Thyroid gland (tissue), 4 donors: ENCODE measurements at regions not wholly inside any gene's neighbourhood (a gene's known extent, or its start where the extent isn't known, plus 50 kb on each side); places are given as distances from the start of the nearest gene placed in this dataset.

Experiments
- DNase-seq, 2 donors: peaks; one replicate each; pipeline ENCODE4 v3.0.0-alpha.2; 2019
- H3K27ac ChIP-seq, 3 donors: fragments of 200-600 bp; sonication (generic); 1 replicate in 2 of 3; 2 replicates in 1 of 3; pipeline ENCODE4 v1.5.1; 2016 to 2019; ENCODE audit warnings: mild to moderate bottlenecking in 1 of 3, moderate library complexity in 1 of 3
- H3K27me3 ChIP-seq: fragments of 200-600 bp; sonication (generic); one replicate; pipeline ENCODE4 v1.5.1; 2019
- H3K36me3 ChIP-seq, 2 donors: fragments of 200-600 bp; sonication (generic); one replicate each; pipeline ENCODE4 v1.5.1; 2016 to 2019
- H3K4me1 ChIP-seq, 2 donors: fragments of 200-600 bp; sonication (generic); one replicate each; pipeline ENCODE4 v1.5.1; 2017 to 2019
- H3K4me3 ChIP-seq, 3 donors: fragments of 200-600 bp; sonication (generic); replicated peaks in 1 of 3; 1 replicate in 2 of 3; 2 replicates in 1 of 3; pipeline ENCODE4 v1.5.1; 2016; ENCODE audit warnings: mild to moderate bottlenecking in 1 of 3
- H3K9me3 ChIP-seq: fragments of 200-600 bp; sonication (generic); one replicate; pipeline ENCODE4 v1.5.1; 2017
- CTCF ChIP-seq, 6 experiments: fragments of 200-600 bp in 3 of 6; fragments of 450-650 bp in 3 of 6; sonication (generic) in 3 of 6; IDR thresholded peaks; one replicate each; pipeline ENCODE4 v1.5.1; 2016 to 2019; ENCODE audit warnings: antibody characterized with exemption in 6 of 6, mild to moderate bottlenecking in 2 of 6, inconsistent platforms in 1 of 6, moderate library complexity in 1 of 6
- POLR2A ChIP-seq, 2 donors: fragments of 450-650 bp; IDR thresholded peaks; one replicate each; pipeline ENCODE4 v1.6.1; 2017; ENCODE audit warnings: antibody characterized with exemption in 2 of 2, mild to moderate bottlenecking in 2 of 2, moderate library complexity in 1 of 2
- WGBS, 2 donors: methylation state at CpG; one replicate each; pipeline ENCODE4 v1.1.5; 2017; 5-methylcytosine and 5-hydroxymethylcytosine counted together
- intact Hi-C: fragments of 100-400 bp; cut with DNase I; formaldehyde crosslinking; loops from one replicate; pipeline ENCODE4 v1.15.1; 2023

- Histone ChIP-seq H3K4me1 (peaks cover 6 to 11% of the 10 kb centered on the region in 2 donors), H3K27me3 (no peaks in the 10 kb centered on the region), H3K27ac (no peak overlapping the region), H3K4me3 (no peak overlapping the region), H3K9me3 (no peaks in the 10 kb centered on the region), H3K36me3 (no peaks in the 10 kb centered on the region)
- TF ChIP-seq CTCF (IDR thresholded peaks at IDR 0.05) (peak; percentile 40 to 69 (median 60)), POLR2A (IDR thresholded peaks at IDR 0.05) (no peak)
- no peak for DNase-seq
- intact Hi-C loops = loop anchor here (10.0 kb wide), 1 partner anchor 338 kb away; no protein-coding TSS in a partner anchor
- WGBS, 2 donors = 53 to 55% methylated on average over 4 of the region's 4 CpGs
Observed at GRCh38 chr5:17132444-17133083, 84.9 kb upstream of the BASP1 start.

GRCh38 chr5:17135050-17135449 is 82.4 kb upstream of the BASP1 start:
- Histone ChIP-seq H3K27me3 (no peaks in the 10 kb centered on the region), H3K9me3 (no peaks in the 10 kb centered on the region), H3K27ac (no peak overlapping the region), H3K36me3 (no peaks in the 10 kb centered on the region), H3K4me1 (no peaks in the 10 kb centered on the region), H3K4me3 (no peak overlapping the region)
- DNase-seq = no peak
- intact Hi-C loops = loop anchor here (10.0 kb wide), 1 partner anchor 340 kb away; no protein-coding TSS in a partner anchor
- TF ChIP-seq POLR2A (IDR thresholded peaks at IDR 0.05) = no peak
- no peak for TF ChIP-seq CTCF (IDR thresholded peaks at IDR 0.05)
- WGBS, 2 donors = 95 to 97% methylated on average over 3 of the region's 3 CpGs

- Histone ChIP-seq H3K9me3 (no peaks in the 10 kb centered on the region), H3K36me3 (no peaks in the 10 kb centered on the region), H3K27ac (no peak overlapping the region), H3K4me1 (no peaks in the 10 kb centered on the region), H3K4me3 (no peak overlapping the region), H3K27me3 (no peaks in the 10 kb centered on the region)
- TF ChIP-seq CTCF (IDR thresholded peaks at IDR 0.05) = no peak
- no peak for TF ChIP-seq POLR2A (IDR thresholded peaks at IDR 0.05)
- WGBS, 2 donors = 75 to 79% methylated on average over 7 of the region's 7 CpGs
- DNase-seq = no peak
- intact Hi-C loops = no loop called here
Observed at GRCh38 chr5:17143335-17143734, 74.1 kb upstream of the BASP1 start.

DNA sequence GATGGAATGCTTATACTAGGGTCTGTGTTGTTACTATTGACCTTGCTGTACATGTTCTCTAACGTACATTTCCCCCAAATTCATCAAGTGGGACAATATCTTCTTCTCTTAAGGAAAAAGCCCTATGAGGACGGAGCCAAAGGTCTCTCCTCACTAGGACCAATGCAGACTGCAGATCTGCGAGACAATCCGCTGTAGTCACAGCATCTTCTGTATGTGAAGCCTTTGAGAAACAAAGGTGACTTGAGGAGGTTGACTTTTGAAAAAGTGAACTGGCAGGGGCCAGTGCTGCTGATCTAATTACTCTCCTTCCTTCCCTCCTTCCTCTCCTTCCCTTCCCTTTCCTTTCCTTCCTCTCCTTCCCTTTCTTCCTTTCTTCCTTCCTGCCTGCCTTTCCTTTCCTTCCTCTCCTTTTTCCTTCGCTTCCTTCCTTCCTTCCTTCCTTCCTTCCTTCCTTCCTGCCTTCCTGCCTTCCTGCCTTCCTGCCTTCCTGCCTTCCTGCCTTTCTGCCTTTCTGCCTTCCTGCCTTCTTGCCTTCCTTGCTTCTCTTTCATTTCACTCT is 71.1 kb upstream of the BASP1 start:
- Histone ChIP-seq H3K27ac (no peak overlapping the region), H3K36me3 (no peaks in the 10 kb centered on the region), H3K27me3 (no peaks in the 10 kb centered on the region), H3K4me3 (no peak overlapping the region), H3K4me1 (no peaks in the 10 kb centered on the region), H3K9me3 (no peaks in the 10 kb centered on the region)
- WGBS, 2 donors = 96% methylated on average over 5 of the region's 5 CpGs
- no peak for TF ChIP-seq POLR2A (IDR thresholded peaks at IDR 0.05)
- no peak for TF ChIP-seq CTCF (IDR thresholded peaks at IDR 0.05)
- intact Hi-C loops = no loop called here
- DNase-seq = no peak

- intact Hi-C loops = no loop called here
- no peaks in the 10 kb centered on the region for H3K4me1 ChIP-seq
- no peak overlapping the region for H3K4me3 ChIP-seq
- no peaks in the 10 kb centered on the region for H3K9me3 ChIP-seq
- no peak overlapping the region for H3K27ac ChIP-seq
- 94 to 96% methylated on average over 9 of the region's 9 CpGs for WGBS, 2 donors
- H3K27me3 ChIP-seq = no peaks in the 10 kb centered on the region
- no peak for DNase-seq
- TF ChIP-seq POLR2A (IDR thresholded peaks at IDR 0.05) (no peak), CTCF (IDR thresholded peaks at IDR 0.05) (no peak)
- no peaks in the 10 kb centered on the region for H3K36me3 ChIP-seq
Observed at GRCh38 chr5:17147170-17147569, 70.3 kb upstream of the BASP1 start.
